NCI-H748 treated with DMSO at 0.1 percent for 48 hours (cell line): ENCODE measurements at regions not wholly inside any gene's neighbourhood (a gene's known extent, or its start where the extent isn't known, plus 50 kb on each side); places are given as distances from the start of the nearest gene placed in this dataset.
"Not testable (repeated sequence)": the region's sequence is repeated elsewhere in the genome, so short reads cannot be mapped to it uniquely, and the experiment has no call there.

ENCODE experiments used
- DNase-seq: peaks from one replicate; lab custom pipeline; 2025; lab: John Stamatoyannopoulos, UW

DNA sequence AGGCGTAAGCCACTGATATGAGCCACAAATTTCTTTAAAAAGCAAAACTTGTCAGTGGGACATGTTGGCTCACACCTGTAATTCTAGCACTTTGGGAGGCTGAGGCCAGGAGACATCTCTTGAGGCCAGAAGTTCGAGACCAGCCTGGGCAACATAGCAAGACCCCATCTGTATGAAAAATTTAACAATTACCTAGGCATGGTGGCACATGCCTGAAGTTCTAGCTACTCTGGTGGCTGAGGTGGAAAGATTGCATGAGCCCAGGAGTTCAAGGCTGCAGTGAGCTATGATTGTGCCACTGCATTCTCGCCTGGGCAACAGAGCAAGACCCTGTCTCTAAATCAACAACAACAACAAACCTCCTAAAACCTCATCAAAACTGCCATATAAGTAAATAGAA is 147.6 kb upstream of the BARHL2 start:
- no peak for DNase-seq

- DNase-seq: no peak
Measured at GRCh38 chr1:90862782-90863181, 145.7 kb upstream of the BARHL2 start.

- not testable (repeated sequence) for DNase-seq
Measured at GRCh38 chr1:90861421-90861820, 144.3 kb upstream of the BARHL2 start.

GRCh38 chr1:90856463-90857007 is 139.4 kb upstream of the BARHL2 start:
- no peak for DNase-seq

DNA sequence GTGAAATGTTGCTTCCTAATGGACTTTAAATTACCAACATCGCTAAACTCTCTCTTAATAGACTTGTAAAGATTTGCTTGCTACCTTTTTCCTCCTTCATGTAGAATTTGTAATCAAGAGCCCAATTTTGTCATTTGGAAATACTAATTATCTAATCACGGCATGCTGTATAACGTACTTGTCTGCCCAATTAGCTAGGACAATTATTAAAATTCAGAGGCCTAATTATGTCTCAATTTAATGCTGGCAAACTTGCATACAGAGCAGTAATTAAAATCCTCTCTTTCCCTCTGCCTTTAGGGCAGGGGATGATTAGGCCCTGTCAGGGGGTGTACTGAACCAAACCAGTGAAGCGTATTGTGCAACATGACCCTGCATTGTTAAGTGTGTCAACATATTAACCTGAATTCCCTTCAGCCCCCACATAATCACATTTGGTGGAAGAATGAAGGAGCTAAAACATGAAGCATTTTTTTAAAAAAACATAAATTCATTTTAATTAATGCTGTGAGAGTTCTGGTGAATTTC is 137.4 kb upstream of the BARHL2 start:
- no peak for DNase-seq

GRCh38 chr1:90851711-90852050 is 134.6 kb upstream of the BARHL2 start:
- peak; percentile 44 for DNase-seq

DNA sequence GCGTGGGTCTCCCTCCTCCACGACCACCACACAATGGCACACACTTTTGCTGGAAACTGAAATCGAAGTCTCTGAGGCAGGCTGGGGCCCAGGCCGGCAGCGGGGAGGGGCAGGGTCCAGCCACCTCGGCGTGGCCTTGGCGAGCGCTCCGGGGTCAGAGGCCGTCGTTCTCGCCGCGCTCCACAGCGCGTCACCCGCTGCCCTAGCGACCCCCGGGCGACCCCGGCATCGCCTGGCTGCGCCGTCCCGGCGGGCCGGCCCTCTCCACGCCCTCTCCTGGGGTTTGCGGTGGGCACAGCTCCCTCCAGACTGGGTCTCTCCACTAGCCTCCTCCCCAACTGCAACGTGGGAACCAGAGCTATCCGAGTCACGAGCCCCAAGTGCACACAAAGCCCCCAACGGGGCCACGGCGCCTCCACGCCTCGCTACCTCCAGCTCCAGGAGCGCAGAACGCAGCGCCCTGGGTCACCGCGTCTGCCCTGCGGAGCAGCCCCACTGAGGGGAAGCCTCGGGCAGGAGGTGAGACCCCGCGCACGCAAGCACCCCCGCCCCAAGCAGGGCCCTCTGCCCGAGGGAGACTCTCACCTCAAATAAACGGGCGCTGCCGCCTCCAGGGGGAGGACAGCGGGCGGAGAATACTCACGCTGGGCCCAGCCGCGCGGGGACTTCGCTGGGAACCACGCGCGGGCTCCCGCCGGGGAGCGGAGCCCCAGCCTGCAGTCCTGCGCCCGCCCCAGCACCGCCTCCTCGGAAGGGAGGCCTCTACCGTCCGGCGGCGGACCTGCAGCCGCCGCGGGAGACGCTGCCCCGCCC is 134.0 kb upstream of the BARHL2 start:
- DNase-seq: no peak

DNA sequence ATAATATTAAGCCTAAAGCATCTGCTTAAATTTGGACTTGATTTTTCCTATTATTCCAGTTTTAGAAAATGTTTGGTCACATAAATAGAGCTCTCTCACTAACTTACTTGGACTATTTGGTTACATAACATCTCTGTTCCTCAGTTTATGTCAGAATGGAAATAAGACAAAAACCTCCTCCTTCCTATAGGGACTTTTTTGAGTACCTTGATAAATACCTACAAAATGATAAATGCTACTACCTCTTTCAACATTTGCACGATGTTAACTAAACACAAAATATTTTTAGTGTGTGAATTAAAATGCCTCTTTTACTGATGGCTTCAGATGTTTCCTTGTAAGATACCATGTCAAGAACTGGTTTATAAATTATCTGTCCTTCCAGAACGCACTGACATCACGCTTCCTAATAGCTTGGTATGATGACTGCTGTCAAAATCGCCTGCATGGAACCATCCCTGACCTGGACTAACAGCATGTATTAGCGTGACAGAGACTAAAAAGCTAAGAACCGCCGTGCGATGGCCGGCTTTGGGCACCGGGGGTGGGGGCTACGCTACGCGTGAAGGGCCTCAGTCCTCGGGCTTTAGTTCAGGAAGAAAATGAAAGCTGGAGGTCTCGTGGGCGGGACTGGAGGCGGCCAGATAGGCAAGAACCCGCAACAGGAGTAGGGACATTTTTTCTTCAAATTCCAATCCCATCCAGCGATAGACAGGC is 133.2 kb upstream of the BARHL2 start:
- DNase-seq: no peak

- DNase-seq: no peak
Measured at GRCh38 chr1:90841473-90841872, 124.4 kb upstream of the BARHL2 start.

DNA sequence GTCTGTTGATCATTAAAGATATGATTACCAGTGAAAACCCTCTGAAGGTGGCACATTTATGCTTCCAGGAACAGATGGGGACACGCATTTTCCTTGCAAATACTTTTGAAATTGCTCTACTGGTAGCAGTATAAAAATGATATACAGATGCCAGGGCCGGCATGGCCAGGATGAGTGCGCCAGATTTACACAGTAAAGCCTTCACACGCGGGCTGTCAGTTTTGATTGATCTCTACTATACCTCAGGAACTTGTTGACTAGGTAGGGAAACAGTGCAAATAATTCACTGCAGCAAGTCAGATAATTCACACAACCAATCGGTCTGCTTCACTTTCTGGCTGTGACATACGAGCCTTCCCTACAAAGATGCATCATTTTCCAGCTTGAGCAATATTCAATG is 123.2 kb upstream of the BARHL2 start:
- no peak for DNase-seq

DNA sequence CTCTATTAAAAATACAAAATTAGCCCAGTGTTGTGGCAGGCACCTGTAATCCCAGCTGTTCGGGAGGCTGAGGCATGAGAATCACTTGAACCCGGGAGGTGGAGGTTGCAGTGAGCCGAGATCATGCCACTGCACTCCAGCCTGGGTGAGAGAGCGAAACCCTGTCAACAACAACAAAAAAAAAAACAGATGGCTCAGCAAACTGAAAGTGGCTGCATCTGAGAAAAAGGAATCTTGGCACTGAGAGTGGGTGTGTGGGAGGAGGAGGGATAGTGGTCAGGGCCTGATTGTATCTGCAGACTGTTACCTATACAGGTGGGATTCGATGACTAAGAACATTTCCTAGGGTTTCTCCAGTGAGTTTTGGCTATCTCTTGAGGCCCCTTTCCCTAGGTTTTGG is 122.2 kb upstream of the BARHL2 start:
- DNase-seq: no peak

DNA sequence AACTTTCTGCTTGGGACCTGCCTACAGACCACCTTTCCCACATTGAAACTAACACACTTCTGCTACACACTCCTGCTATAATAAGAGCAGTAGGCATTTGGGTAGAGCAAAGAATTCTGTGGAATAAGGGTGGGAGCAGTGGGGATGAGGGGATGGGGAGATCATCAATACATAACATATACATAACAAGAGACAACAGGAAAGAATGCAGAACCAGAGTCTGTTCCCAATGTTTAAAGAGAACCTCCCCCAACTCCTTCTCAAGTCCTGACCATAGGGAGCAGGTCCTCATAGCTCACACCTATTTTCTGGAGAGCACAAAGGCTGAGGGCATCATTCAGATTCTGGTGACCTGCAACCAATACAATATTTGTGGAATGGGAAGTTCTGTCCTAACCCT is 121.6 kb upstream of the BARHL2 start:
- DNase-seq: no peak

GRCh38 chr1:90837420-90837819 is 120.3 kb upstream of the BARHL2 start:
- DNase-seq: no peak

GRCh38 chr1:90836345-90836679 is 119.2 kb upstream of the BARHL2 start:
- no peak for DNase-seq

- DNase-seq: no peak
Measured at GRCh38 chr1:90835661-90836344, 118.7 kb upstream of the BARHL2 start.

DNA sequence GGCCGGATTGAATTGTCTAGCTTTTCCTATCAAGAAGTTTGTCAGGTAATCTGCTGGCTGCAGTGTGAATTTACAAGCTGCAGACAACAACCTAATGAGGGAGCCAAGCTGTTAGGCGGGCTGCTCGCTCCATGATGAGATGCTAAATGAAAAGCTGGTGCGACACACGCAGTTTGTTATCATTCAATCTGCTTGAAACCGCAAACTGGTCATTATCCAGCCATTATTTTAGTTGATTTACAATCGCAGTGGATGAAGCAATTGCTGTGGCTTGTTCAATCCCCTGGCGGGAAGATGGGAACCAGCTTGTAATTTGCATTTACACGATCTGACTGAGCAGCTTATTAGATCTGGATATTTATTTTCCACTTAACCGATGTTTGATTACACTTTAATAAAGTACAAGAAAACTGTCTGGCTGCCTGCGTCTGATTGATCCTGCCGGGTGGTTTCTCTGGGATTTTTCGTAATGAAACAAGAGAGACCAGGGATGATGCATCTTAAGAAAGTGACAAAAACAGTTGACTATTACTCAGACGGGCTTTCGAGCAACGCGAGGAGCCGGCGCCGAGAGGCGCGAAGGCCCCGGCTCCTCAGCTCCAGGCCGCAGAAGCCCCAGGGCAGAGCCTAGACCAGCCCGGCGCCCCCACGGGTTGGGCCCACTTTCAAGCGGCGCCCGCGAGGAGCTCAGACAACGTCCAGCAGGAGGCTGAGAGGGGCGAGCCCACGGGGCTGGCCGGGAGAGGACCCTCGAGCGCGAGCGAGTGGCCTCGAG is 118.0 kb upstream of the BARHL2 start:
- peak; percentile 61 for DNase-seq

GRCh38 chr1:90834354-90834885 is 117.3 kb upstream of the BARHL2 start:
- peak; percentile 61 for DNase-seq

GRCh38 chr1:90833466-90834110 is 116.5 kb upstream of the BARHL2 start:
- DNase-seq: no peak

DNA sequence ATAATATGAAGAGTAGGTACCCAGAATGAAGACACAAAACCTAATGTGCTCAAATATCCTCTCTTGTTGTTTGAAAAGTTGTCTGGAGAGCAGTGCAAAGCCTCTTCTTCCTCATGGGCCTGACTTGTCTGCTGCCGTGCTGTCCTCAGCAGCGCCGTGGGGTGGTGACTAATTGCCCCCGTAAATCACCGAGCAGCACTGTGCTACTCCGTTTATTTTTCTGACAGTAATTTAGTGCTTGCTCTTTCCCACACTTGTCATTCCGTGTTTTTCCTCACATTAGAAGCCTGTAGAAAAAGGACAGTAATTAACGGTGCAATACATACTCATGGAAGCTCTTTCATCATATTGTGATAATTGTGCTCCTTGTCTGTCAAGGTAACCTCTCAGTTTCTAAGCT is 114.8 kb upstream of the BARHL2 start:
- peak; percentile 33 for DNase-seq

DNA sequence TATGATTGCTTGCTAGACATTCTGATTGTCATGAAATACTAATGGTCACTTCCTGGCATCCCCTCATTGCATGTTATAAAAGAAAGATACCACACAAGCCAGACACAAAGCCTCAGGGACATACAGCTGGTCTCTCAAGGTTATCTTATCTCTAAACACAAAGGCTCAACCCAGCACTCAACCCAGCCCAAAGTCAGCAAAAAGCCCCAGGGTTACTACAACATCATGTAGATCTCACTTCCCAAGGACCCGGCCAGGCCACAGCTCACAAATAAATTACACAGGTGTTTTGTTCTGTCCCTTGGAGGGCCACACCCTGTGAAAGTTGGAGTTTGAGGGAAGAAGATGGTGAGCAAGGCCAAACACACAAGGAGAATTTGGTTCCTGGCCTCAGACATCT is 109.7 kb upstream of the BARHL2 start:
- DNase-seq: no peak

DNA sequence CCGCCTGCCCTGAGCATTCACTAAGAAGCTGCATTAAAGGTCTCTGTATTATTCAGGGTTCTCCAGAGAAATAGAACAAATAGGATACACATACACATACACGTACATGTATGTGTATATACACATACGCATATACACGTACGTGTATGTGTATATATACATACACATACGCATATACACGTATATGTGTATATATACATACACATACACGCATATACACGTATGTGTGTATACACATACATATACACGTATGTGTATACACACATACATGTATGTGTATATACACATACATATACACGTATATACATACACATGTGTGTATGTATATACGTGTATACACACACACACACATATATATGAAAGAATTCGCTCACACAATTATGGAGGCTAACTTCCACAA is 108.9 kb upstream of the BARHL2 start:
- no peak for DNase-seq
